ENCODE measurements at regions not wholly inside any gene's neighbourhood (a gene's known extent, or its start where the extent isn't known, plus 50 kb on each side); places are given as distances from the start of the nearest gene placed in this dataset.

DNA sequence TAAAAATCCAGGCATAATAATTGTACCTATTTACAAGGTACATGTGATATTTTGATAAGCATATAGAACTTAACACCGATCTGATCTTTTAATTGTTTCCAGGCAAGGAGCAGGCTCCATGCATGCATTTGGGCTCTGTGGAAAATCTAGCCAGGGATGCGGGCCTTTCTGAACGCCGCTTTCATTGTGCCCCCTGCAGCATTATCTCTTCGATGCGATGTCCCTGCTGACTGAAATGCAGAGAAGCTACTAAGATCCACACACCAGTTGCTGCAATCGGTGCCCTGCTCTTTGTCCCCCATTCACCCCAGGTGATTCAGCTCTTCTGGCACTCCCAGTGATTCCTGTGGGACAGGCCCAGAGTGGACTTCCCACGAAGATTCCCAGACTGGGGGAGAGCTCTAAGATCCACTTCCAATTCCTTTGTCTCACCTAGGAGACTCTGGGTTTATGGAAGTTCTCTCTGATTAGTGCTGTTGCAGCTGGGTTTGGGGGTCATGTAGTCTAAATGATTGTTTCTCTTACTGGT, 254.3 kb upstream of the AGA start:
- DNase-seq (ENCODE audit: low read depth) = no peak

DNA sequence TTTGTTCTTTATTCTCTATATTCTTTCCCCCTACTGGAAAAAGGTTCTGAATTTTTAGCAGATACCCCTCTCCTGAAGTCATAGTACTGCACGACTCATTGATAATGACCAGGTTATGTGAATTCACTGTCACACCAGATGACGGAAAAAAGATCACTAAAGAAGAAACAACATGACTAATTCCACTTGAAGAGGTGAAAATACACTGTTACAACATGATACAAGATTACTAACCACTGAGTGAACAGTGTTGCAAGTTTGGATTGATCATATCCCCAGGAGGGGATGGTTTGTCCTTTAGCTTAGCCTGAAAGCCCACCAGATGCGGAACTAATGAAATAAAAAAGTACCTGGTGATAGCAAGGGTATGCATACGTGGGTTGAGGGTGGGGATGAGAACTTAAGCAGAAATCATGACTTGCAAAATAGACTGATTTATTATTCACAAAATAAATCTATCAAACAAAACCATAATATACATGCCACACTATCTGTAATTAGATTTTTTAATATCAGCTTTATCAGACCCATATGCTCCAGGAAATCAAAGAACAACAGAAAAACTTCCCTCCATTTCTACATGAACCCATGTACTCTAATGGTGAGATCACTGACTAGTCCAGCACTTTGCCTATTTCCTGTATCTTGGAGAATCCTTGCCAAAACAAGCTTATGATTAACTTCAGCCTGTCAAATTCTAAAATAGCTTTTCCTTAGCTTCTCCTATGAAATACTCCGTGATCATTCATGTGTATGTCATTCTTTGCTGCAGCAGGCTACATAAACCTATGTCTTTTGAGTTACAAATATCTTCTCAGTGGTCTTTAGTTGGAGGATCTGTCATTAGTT, 257.4 kb upstream of the AGA start:
- DNase-seq (ENCODE audit: low read depth) = no peak

DNA sequence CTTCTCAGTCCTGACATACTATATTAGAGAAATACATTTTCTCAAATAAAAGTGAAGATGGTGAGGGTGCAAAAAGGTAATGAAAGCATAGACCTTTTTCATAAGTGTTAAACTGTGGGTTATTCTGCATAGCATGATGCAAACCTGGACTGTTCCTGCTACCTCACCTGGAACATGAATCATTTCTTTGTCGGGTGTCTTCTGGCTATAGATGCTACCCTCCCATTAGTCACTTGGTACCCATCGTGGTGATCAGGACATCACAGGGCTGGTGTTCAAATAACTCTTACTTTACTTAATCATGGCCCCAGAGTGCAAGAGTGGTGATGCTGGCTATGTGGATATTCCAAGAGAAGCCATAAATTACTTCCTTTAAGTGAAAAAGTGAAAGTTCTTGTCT, 264.7 kb upstream of the AGA start:
- no peak for DNase-seq (ENCODE audit: low read depth)

DNA sequence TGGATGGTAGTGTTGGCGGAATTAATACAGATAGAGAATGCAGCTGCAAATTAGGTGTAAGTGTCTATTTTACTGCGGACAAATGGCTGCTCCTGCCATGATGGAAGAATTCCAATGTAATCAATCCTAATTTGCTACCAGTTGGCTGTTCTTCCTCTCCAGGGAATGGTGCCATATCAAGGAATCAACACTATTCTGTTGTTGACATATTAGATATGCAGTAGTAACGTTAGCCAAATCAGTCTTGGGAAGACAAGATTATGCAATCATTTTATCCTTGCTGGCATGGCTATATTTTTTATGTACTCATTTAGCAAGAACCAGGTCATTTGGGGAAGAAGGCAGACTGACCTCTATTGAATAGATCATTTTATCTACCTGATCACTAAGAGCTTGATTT, 271.2 kb upstream of the AGA start:
- DNase-seq (ENCODE audit: low read depth) = no peak

DNA sequence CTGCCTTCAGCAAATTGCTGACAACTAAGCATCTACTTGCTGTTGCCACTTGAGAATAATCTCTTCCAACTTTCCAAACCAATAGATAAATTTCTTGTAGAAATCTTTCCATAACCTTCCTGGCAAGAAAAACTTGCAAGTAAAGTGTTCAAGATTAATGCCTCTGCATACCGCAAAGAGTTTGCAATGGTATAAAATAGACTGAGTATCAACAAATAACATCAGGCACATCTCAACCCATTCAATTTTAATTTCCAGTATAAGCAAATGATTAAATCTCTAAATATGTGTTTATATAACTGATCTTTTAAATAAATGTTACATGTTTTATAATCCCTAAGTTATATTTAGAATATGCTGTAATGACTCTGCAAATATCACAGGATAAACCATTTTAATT, 275.2 kb upstream of the AGA start:
- DNase-seq (ENCODE audit: low read depth) = no peak

GRCh38 chr4:177718514-177718913, 276.3 kb upstream of the AGA start:
- no peak for DNase-seq (ENCODE audit: low read depth)

GRCh38 chr4:177726111-177726510, 283.9 kb upstream of the AGA start:
- no peak for DNase-seq (ENCODE audit: low read depth)

GRCh38 chr4:177728361-177729152, 286.3 kb upstream of the AGA start:
- no peak for DNase-seq (ENCODE audit: low read depth)

DNA sequence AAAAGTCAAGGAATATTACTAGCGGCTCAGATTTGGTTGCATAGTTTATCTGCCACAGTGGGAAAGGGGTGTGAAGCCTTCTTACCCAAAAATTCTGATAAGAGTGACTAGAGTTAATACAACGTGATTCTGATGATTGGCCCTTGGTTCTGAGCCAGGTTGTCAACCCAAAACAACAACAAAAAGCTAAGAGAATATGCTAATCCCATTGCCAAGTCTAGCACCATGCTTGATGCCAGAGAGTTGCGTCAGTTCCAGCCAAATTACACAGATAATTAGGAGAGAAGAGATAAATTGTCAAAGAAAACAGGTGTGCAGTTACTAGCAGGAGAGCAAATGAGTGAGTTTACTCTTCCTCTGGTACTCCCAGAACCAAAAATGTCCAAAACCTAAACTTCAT, 287.4 kb upstream of the AGA start:
- DNase-seq (ENCODE audit: low read depth) = no peak

DNA sequence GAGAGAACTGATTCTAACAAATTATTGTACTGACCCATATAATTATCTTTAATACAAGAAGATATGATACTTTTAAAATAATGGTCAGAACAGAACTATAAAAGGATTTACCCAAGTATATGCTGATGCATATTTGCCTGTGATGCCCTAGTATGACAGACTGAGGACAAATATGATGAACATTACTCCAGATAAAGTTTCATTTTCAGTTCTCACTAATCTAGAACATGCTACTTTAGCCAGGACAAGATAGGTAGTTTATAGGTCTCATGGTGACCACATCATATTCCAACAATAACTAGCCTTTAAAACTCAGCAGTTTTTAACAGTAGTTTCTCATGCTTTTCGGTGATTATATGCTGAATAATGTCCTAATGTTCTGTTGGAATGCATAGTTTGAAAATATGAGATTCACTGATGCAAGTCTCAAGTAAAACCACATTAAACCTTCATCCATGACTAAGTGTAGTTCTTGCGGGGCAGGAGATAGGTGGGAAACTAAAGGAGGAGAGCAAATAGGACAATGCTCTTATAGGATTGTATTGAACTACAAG, 295.2 kb upstream of the AGA start:
- DNase-seq (ENCODE audit: low read depth) = no peak

- DNase-seq (ENCODE audit: low read depth) = no peak
These were observed 298.3 kb upstream of the AGA start for GRCh38 chr4:177740563-177740962.

DNA sequence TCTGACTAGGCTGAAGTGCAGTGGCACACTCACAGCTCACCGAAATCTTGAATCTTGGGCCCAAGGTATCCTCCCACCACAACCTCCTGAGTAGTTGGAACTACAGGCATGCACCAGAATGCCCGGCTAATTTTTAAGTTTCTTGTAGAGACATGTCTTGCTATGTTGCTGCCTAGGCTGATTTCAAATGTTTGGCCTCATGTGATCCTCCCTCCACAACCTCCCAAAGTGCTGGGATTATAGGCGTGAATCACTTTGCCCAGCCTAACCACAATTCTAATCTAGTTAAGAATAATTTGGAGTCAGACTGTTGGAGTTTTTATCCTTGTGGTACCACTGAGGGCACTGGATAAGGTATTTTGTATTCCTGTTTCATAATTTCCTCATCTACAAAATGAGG, 317.5 kb upstream of the AGA start:
- DNase-seq (ENCODE audit: low read depth) = no peak

DNA sequence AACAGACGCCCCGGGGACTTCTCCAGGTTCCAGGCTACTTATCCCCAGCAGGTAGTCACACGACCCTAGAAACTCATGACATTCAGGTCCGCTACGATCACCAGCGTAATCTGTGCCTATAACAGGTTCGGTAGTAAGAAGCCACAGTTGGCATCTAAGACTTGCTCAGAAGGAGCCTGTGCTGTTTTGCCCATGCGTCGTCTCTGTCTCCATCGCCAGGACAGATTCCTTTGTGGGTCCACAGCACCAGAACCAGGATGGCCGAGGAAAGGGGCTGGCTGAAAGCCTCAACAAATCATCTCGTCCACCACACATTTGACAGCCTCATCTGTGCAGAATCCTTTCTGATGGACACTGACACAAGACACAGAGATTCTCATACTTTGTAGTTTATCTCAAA, 319.5 kb upstream of the AGA start:
- no peak for DNase-seq (ENCODE audit: low read depth)

DNA sequence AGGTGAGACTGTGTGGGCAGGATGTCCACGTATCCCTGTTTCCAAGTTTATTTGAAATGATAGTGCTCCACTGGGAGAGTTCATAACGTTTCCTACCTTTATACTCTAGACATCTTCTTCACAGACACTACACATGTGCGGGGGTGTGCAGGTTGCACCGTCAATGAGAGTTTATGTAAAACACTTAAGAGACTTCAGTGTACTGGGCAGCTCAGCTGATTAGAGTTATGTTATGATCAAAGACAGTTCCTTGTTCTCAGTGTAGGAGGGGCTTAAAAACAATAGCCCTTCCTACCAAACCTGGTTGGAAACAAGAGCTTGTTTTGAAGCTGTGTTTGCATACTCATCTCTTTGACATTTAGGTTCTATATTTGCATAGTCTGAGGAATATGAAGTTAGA, 326.9 kb upstream of the AGA start:
- no peak for DNase-seq (ENCODE audit: low read depth)

DNA sequence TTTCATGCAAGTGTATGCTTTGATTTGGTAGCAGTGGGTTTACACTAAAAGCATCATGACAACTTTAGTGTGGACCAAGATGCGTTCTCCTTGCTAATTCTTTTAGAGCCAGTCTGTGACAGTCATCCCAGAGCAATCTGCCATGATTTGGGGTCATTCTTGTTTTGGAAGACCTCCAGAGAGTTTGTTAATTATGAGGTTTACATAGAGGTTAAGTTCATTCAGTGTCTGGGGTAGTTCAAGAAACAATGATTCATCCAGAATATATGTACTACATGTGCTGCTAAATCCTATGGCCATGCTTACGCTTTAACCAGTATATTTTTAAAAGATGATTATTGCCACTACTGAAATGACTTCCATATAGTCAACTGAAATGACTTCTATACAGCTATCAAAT, 328.5 kb upstream of the AGA start:
- no peak for DNase-seq (ENCODE audit: low read depth)

GRCh38 chr4:177771645-177772044, 329.4 kb upstream of the AGA start:
- DNase-seq (ENCODE audit: low read depth) = no peak

- DNase-seq (ENCODE audit: low read depth) = no peak
These were observed 336.4 kb upstream of the AGA start for GRCh38 chr4:177778623-177779022.

GRCh38 chr4:177785000-177785399, 342.8 kb upstream of the AGA start:
- DNase-seq (ENCODE audit: low read depth) = no peak

DNA sequence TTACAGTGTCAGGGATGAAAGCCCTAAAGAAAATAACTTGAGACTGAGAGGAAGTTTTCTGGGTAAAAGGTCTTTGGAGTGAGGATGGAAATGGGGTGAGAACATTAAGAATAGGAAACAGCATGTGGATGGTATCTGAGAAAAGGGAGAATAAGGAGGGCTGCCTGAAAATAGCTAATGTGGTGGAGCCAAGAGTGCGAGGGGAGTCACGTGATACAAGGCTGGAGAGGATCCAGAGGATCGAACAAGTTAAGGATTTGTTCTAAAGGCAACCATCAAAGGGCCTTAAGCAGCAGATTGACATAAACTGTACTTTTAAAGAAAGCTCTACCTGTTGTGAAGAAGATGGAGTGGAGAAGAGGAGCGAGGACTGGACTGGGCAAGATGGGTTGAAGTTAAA, 347.4 kb upstream of the AGA start:
- DNase-seq (ENCODE audit: low read depth) = no peak

- DNase-seq (ENCODE audit: low read depth) = no peak
These were observed 349.0 kb upstream of the AGA start for GRCh38 chr4:177791188-177791587.

- DNase-seq (ENCODE audit: low read depth) = no peak
These were observed 354.6 kb upstream of the AGA start for GRCh38 chr4:177796841-177797240.

GRCh38 chr4:177798161-177798560, 355.9 kb upstream of the AGA start:
- no peak for DNase-seq (ENCODE audit: low read depth)

DNA sequence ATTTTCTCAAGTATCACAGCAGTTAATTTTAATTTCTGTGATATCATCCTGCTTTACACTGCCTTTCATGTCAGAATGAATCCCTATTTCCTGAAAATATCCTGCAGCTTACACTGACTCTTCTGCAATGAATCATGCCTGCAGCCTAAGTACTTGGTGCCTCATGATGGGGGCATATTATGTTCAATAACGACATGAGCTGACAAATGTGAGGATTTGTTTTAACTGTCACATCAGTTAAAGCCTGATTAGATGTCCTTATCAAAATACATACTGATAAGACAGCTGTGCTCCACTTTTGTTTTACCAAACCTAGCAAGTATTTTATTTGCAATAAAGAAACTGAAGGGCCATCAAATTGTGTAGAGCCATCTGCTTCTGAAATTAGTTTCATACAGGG, 359.9 kb upstream of the AGA start:
- DNase-seq (ENCODE audit: low read depth) = no peak

Measured in CMK (cell line).